ENCODE measurements at regions not wholly inside any gene's neighbourhood (a gene's known extent, or its start where the extent isn't known, plus 50 kb on each side); places are given as distances from the start of the nearest gene placed in this dataset.

DNA sequence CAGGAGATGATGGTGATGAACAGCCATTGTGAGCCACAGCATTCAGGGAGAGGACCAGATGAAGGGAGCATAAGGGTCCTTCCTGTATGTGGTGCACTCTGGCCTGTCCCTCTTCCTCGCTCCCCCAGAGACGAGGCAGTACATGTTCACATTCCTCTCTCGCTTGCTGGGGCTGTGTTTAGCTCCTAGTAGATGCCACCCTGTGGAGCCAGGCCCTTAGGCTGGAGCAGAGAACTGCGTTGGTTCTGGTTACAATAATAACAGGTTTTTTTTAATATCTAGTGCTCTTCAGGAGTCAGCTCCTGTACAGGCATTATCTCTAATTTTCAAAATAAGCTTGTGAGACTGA, 171.1 kb upstream of the MYT1L start:
- TF ChIP-seq, protein P1, sequence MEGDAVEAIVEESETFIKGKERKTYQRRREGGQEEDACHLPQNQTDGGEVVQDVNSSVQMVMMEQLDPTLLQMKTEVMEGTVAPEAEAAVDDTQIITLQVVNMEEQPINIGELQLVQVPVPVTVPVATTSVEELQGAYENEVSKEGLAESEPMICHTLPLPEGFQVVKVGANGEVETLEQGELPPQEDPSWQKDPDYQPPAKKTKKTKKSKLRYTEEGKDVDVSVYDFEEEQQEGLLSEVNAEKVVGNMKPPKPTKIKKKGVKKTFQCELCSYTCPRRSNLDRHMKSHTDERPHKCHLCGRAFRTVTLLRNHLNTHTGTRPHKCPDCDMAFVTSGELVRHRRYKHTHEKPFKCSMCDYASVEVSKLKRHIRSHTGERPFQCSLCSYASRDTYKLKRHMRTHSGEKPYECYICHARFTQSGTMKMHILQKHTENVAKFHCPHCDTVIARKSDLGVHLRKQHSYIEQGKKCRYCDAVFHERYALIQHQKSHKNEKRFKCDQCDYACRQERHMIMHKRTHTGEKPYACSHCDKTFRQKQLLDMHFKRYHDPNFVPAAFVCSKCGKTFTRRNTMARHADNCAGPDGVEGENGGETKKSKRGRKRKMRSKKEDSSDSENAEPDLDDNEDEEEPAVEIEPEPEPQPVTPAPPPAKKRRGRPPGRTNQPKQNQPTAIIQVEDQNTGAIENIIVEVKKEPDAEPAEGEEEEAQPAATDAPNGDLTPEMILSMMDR (IDR thresholded peaks at IDR 0.05; ENCODE audit: insufficient read depth, low read length, poor library complexity, severe bottlenecking) = no peak
- TF ChIP-seq EZH2phosphoT487 (conservative IDR thresholded peaks at IDR 0.05; ENCODE audit: low read length) = no peak

Data from SU-DHL-6 (cell line).